Keratinocyte (primary cell): ENCODE measurements at regions not wholly inside any gene's neighbourhood (a gene's known extent, or its start where the extent isn't known, plus 50 kb on each side); places are given as distances from the start of the nearest gene placed in this dataset.
"Not testable (repeated sequence)": the region's sequence is repeated elsewhere in the genome, so short reads cannot be mapped to it uniquely, and the experiment has no call there.

ENCODE experiments used
- DNase-seq: peaks from one replicate; pipeline ENCODE4 v3.0.0-alpha.2; 2011; ENCODE audit warnings: low read depth, missing footprints, low spot score
- FAIRE-seq: peaks from 2 replicates; lab custom pipeline; 2011; peaks lifted over from hg19 to GRCh38; lab: Jason Lieb, UNC
- H2AFZ ChIP-seq: 2 replicates; pipeline ENCODE4 v1.6.0; 2012; ENCODE audit warnings: low read length, control low read depth, inconsistent platforms; ENCODE audit not compliant: control insufficient read depth
- H3K27ac ChIP-seq: 2 replicates; pipeline ENCODE4 v1.5.1; 2011; ENCODE audit warnings: low read length; ENCODE audit not compliant: control insufficient read depth, insufficient read depth
- H3K27me3 ChIP-seq: 3 replicates; pipeline ENCODE4 v1.6.0; 2011; ENCODE audit warnings: low read length; ENCODE audit not compliant: control insufficient read depth, insufficient read depth; ENCODE audit errors: extremely low read depth
- H3K36me3 ChIP-seq, 2 experiments: 2 replicates in 1 of 2; 3 replicates in 1 of 2; pipeline ENCODE4 v1.5.1; 2011; ENCODE audit warnings: low read length in 2 of 2, mild to moderate bottlenecking in 1 of 2; ENCODE audit not compliant: control insufficient read depth in 2 of 2, insufficient read depth in 2 of 2; ENCODE audit errors: extremely low read depth in 1 of 2
- H3K4me1 ChIP-seq: 3 replicates; pipeline ENCODE4 v1.5.1; 2011; ENCODE audit warnings: low read length; ENCODE audit not compliant: control insufficient read depth, insufficient read depth; ENCODE audit errors: extremely low read depth
- H3K4me2 ChIP-seq: 3 replicates; pipeline ENCODE4 v1.6.0; 2011; ENCODE audit warnings: low read depth, low read length; ENCODE audit not compliant: control insufficient read depth, insufficient read depth; ENCODE audit errors: extremely low read depth
- H3K4me3 ChIP-seq, 3 experiments: fragments of 200-600 bp in 1 of 3; sonication (generic) in 1 of 3; 2 replicates in 2 of 3; 3 replicates in 1 of 3; pipeline ENCODE4 v1.5.1; 2011 to 2016; ENCODE audit warnings: low read length in 3 of 3, mild to moderate bottlenecking in 3 of 3, control low read depth in 2 of 3, inconsistent platforms in 1 of 3, low read depth in 1 of 3, mixed read lengths in 1 of 3, mixed run types in 1 of 3, moderate library complexity in 1 of 3; ENCODE audit not compliant: control insufficient read depth in 2 of 3, insufficient read depth in 2 of 3; ENCODE audit errors: extremely low read depth in 1 of 3
- H3K79me2 ChIP-seq: 2 replicates; pipeline ENCODE4 v1.6.0; 2012; ENCODE audit warnings: low read length; ENCODE audit not compliant: control insufficient read depth, insufficient read depth
- H3K9ac ChIP-seq: 3 replicates; pipeline ENCODE4 v1.6.0; 2011; ENCODE audit warnings: low read length; ENCODE audit not compliant: control insufficient read depth, insufficient read depth; ENCODE audit errors: extremely low read depth
- H3K9me1 ChIP-seq: 3 replicates; pipeline ENCODE4 v1.6.0; 2011; ENCODE audit warnings: low read length; ENCODE audit not compliant: control insufficient read depth, insufficient read depth; ENCODE audit errors: extremely low read depth
- H3K9me3 ChIP-seq: 2 replicates; pipeline ENCODE4 v1.5.1; 2012; ENCODE audit warnings: low read depth, low read length; ENCODE audit not compliant: control insufficient read depth
- H4K20me1 ChIP-seq: 3 replicates; pipeline ENCODE4 v1.6.0; 2011; ENCODE audit warnings: low read length; ENCODE audit not compliant: control insufficient read depth, insufficient read depth; ENCODE audit errors: extremely low read depth
- CTCF ChIP-seq, 3 experiments: IDR thresholded peaks in 1 of 3; conservative IDR thresholded peaks in 1 of 3; optimal IDR thresholded peaks in 1 of 3; 2 replicates in 2 of 3; 3 replicates in 1 of 3; pipeline versions ENCODE3 to v1.5.1; 2011; ENCODE audit warnings: low read length in 3 of 3, mild to moderate bottlenecking in 3 of 3, moderate library complexity in 2 of 3, control low read depth in 1 of 3, inconsistent platforms in 1 of 3; ENCODE audit not compliant: insufficient read depth in 2 of 3; ENCODE audit errors: extremely low read depth in 1 of 3
- EZH2 ChIP-seq: IDR thresholded peaks from one replicate; pipeline ENCODE4 v1.6.1; 2012; ENCODE audit warnings: inconsistent platforms, mild to moderate bottlenecking, low read length, moderate library complexity
- dilution Hi-C: fragments of 300-500 bp; cut with MboI; formaldehyde crosslinking; loops from one replicate; pipeline ENCODE4 v1.7.0; 2020; ENCODE audit warnings: low sequenced_read_pairs; ENCODE audit not compliant: extremely low pct_ligation_motif_present

DNA sequence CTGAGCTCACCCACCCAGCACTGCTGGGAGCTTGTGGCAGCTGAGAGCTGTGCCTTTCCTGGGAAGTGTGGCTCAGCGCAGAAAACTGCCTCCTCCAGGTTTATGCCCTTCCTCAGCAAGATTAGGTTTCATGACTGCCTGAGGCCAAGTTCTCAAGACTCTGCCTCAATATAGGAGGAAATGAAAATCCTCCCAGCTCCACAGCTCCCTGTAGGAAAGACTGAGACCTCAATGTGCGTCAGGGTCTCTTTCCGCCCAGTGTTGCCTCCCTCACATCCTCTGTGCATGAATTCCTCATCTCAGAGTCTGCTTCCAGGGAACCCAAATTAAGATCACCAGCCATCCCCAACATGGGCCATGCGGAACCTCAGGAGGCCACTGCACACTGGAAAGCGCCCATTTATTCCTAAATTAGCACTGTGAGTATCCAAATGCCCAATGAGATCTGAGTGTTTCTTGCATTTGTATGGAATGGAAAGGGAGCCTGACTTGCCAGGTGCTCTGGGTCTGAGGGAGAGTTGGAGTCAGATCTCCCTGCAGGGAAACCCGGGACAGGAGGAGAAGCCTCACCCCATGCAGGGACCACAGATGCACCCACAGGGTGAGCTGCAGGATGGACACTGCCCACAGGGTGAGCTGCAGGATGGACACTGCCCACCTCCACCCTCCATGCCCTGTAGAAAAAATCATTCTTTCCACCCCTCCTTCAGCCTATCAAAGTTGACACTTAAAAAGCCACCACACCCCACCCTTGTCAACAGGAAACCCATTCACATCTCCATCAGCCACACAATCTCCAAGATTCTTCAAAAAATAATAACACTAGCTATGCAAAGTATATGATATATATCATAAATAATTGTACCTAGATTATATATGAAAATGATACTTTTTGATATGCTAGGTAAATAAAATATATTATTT lies 97.4 kb upstream of the IGLL5 start:
- H3K27me3 ChIP-seq = peaks cover 3% of the 10 kb centered on the region
- no peak for TF ChIP-seq EZH2
- no peak for TF ChIP-seq CTCF (optimal IDR thresholded peaks at IDR 0.05 in 1 of 3, IDR thresholded peaks at IDR 0.05 in 1 of 3, conservative IDR thresholded peaks at IDR 0.05 in 1 of 3; ENCODE audit: extremely low read depth in 1 of 3, insufficient read depth in 2 of 3, low read length in 3 of 3)
- no peaks in the 10 kb centered on the region for H3K9me3 ChIP-seq

DNA sequence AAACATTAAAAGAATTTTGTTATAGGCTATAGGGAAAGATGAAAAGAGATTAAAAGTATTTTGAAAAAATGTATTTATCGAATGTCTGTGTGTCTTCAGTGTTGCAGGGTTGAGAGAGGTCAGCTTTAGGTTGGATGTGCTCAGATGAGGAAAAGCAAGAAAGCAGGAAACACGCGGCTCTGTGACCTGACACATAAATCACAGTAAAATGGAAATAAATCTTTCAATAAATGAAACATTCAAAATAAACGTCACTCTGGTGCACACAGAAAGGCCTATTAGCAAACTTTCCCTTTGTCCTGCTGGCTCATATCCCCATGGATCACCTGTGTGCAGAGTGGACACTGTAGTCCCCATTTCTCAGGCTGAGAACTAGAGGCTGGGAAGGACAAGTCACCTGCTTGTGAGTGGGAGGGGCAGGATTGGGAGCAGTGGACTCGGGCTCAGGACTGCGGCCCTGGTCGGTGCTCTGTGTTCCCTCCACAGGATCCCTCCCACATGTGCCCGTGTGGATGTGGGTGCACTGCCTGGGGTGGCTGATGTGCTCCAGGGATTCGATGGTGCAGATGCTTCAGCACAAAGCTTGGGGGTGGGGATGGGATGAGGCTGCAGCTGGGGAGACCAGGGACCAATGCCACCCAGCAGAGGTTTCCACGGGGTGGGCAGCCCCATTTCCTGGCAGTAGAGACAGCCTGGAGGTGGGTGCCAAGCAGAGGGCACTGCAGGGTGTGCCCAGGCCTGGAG lies 96.0 kb upstream of the IGLL5 start:
- FAIRE-seq (no peak), DNase-seq (no peak)
- Histone ChIP-seq H3K27me3 (no peaks in the 10 kb centered on the region), H3K9me3 (no peaks in the 10 kb centered on the region), H3K27ac (no peak overlapping the region), H3K4me3 (no peak overlapping the region), H4K20me1 (no peaks in the 10 kb centered on the region), H3K9me1 (no peaks in the 10 kb centered on the region), H2AFZ (no peak overlapping the region), H3K79me2 (no peaks in the 10 kb centered on the region), H3K36me3 (no peaks in the 10 kb centered on the region), H3K4me1 (no peaks in the 10 kb centered on the region), H3K4me2 (no peak overlapping the region), H3K9ac (no peak overlapping the region)
- TF ChIP-seq EZH2 (no peak), CTCF (optimal IDR thresholded peaks at IDR 0.05 in 1 of 3, IDR thresholded peaks at IDR 0.05 in 1 of 3, conservative IDR thresholded peaks at IDR 0.05 in 1 of 3; ENCODE audit: extremely low read depth in 1 of 3, insufficient read depth in 2 of 3, low read length in 3 of 3) (no peak)
- dilution Hi-C loops = no loop called here

More for the DNA sequence above, 97.4 kb upstream of the IGLL5 start:
- no peak overlapping the region for H3K4me2 ChIP-seq
- H2AFZ ChIP-seq = no peak overlapping the region
- no peak for DNase-seq
- dilution Hi-C loops = no loop called here
- no peak overlapping the region for H3K27ac ChIP-seq
- H3K9ac ChIP-seq = no peak overlapping the region
- H3K9me1 ChIP-seq = no peaks in the 10 kb centered on the region
- no peaks in the 10 kb centered on the region for H3K36me3 ChIP-seq
- no peaks in the 10 kb centered on the region for H3K79me2 ChIP-seq
- no peaks in the 10 kb centered on the region for H4K20me1 ChIP-seq
- no peaks in the 10 kb centered on the region for H3K4me1 ChIP-seq
- no peak overlapping the region for H3K4me3 ChIP-seq
- no peak for FAIRE-seq

GRCh38 chr22:22792205-22792786 lies 95.3 kb upstream of the IGLL5 start:
- not testable (repeated sequence) for FAIRE-seq

More at GRCh38 chr22:22792205-22792786, 95.3 kb upstream of the IGLL5 start:
- H3K36me3 ChIP-seq, H3K4me2 ChIP-seq, H3K4me3 ChIP-seq, H4K20me1 ChIP-seq, H3K9ac ChIP-seq, H3K4me1 ChIP-seq, H3K9me3 ChIP-seq, H2AFZ ChIP-seq, DNase-seq, H3K27ac ChIP-seq, H3K9me1 ChIP-seq, dilution Hi-C loops, H3K27me3 ChIP-seq, H3K79me2 ChIP-seq: not testable (repeated sequence)
